Sigmoid colon (tissue), 4 donors: ENCODE measurements at regions not wholly inside any gene's neighbourhood (a gene's known extent, or its start where the extent isn't known, plus 50 kb on each side); places are given as distances from the start of the nearest gene placed in this dataset.

ENCODE experiments used
- EP300 ChIP-seq, 4 donors: sonication (generic); formaldehyde crosslinking; IDR thresholded peaks; one replicate each; pipeline ENCODE4 v1.6.1; 2017; ENCODE audit warnings: antibody characterized with exemption in 4 of 4
- POLR2AphosphoS5 ChIP-seq, 4 donors: sonication (generic); formaldehyde crosslinking; IDR thresholded peaks; one replicate each; pipeline ENCODE4 v1.6.1; 2017; ENCODE audit warnings: antibody characterized with exemption in 4 of 4
- TF ChIP-seq, protein P1 (sequence below), 4 experiments: fragments of 450-650 bp in 3 of 4; fragments of 200-600 bp in 1 of 4; IDR thresholded peaks; one replicate each; pipeline ENCODE4 v1.5.1; 2016 to 2019; ENCODE audit warnings: antibody characterized with exemption in 4 of 4, mild to moderate bottlenecking in 3 of 4, moderate library complexity in 2 of 4

DNA sequence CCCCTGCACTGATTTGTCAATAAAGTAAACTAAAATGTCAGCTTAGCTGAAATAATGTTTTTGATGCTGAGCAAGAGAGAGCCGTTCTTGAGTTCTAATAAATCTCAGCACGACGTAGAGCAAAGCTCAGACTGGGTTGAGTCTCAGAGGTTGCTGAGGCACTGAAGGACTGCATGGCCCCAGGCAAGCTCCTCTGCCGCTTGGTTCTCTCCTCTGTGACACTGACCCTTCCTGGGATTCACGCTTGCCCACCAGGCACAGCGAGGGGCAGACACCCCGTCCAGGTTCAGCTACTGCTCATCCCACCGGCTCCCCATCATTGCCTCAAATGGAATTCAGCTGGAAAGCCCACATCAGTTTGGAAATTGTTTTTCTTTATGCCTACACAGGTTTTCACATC lies 129.8 kb downstream of the IRX2 start:
- TF ChIP-seq, protein P1, sequence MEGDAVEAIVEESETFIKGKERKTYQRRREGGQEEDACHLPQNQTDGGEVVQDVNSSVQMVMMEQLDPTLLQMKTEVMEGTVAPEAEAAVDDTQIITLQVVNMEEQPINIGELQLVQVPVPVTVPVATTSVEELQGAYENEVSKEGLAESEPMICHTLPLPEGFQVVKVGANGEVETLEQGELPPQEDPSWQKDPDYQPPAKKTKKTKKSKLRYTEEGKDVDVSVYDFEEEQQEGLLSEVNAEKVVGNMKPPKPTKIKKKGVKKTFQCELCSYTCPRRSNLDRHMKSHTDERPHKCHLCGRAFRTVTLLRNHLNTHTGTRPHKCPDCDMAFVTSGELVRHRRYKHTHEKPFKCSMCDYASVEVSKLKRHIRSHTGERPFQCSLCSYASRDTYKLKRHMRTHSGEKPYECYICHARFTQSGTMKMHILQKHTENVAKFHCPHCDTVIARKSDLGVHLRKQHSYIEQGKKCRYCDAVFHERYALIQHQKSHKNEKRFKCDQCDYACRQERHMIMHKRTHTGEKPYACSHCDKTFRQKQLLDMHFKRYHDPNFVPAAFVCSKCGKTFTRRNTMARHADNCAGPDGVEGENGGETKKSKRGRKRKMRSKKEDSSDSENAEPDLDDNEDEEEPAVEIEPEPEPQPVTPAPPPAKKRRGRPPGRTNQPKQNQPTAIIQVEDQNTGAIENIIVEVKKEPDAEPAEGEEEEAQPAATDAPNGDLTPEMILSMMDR (IDR thresholded peaks at IDR 0.05), result no peak
- TF ChIP-seq EP300 (IDR thresholded peaks at IDR 0.05) (no peak), POLR2AphosphoS5 (IDR thresholded peaks at IDR 0.05) (no peak)
